ENCODE measurements at regions not wholly inside any gene's neighbourhood (a gene's known extent, or its start where the extent isn't known, plus 50 kb on each side); places are given as distances from the start of the nearest gene placed in this dataset.
"Not testable (repeated sequence)": the region's sequence is repeated elsewhere in the genome, so short reads cannot be mapped to it uniquely, and the experiment has no call there.

GRCh38 chr4:189660722-189661360 lies 279.8 kb upstream of the FRG1 start:
- H3K4me3 ChIP-seq (ENCODE audit: control insufficient read depth, low read depth, low read length) = no peak overlapping the region
- TF ChIP-seq CTCF (conservative IDR thresholded peaks at IDR 0.05; ENCODE audit: control insufficient read depth, insufficient read depth, low read depth, low read length) = no peak
- DNase-seq (ENCODE audit: low read depth) = no peak

GRCh38 chr4:189664693-189665250 lies 275.9 kb upstream of the FRG1 start:
- no peak for TF ChIP-seq CTCF (conservative IDR thresholded peaks at IDR 0.05; ENCODE audit: control insufficient read depth, insufficient read depth, low read depth, low read length)
- H3K4me3 ChIP-seq (ENCODE audit: control insufficient read depth, low read depth, low read length) = no peak overlapping the region
- no peak for DNase-seq (ENCODE audit: low read depth)

GRCh38 chr4:189665712-189666305 lies 274.9 kb upstream of the FRG1 start:
- not testable (repeated sequence) for DNase-seq (ENCODE audit: low read depth); H3K4me3 ChIP-seq (ENCODE audit: control insufficient read depth, low read depth, low read length)

- not testable (repeated sequence) for DNase-seq (ENCODE audit: low read depth); H3K4me3 ChIP-seq (ENCODE audit: control insufficient read depth, low read depth, low read length)
These were observed 273.3 kb upstream of the FRG1 start for GRCh38 chr4:189667386-189667785.

- not testable (repeated sequence) for DNase-seq (ENCODE audit: low read depth); H3K4me3 ChIP-seq (ENCODE audit: control insufficient read depth, low read depth, low read length)
These were observed 242.9 kb upstream of the FRG1 start for GRCh38 chr4:189697675-189698245.

GRCh38 chr4:189703000-189703399 lies 237.7 kb upstream of the FRG1 start:
- H3K4me3 ChIP-seq (ENCODE audit: control insufficient read depth, low read depth, low read length); DNase-seq (ENCODE audit: low read depth): not testable (repeated sequence)

- not testable (repeated sequence) for DNase-seq (ENCODE audit: low read depth); H3K4me3 ChIP-seq (ENCODE audit: control insufficient read depth, low read depth, low read length)
These were observed 233.9 kb upstream of the FRG1 start for GRCh38 chr4:189706821-189707220.

GRCh38 chr4:189707227-189707626 lies 233.4 kb upstream of the FRG1 start:
- DNase-seq (ENCODE audit: low read depth); H3K4me3 ChIP-seq (ENCODE audit: control insufficient read depth, low read depth, low read length): not testable (repeated sequence)

GRCh38 chr4:189711956-189712355 lies 228.7 kb upstream of the FRG1 start:
- not testable (repeated sequence) for H3K4me3 ChIP-seq (ENCODE audit: control insufficient read depth, low read depth, low read length); DNase-seq (ENCODE audit: low read depth)

GRCh38 chr4:189721016-189721993 lies 219.4 kb upstream of the FRG1 start:
- H3K4me3 ChIP-seq (ENCODE audit: control insufficient read depth, low read depth, low read length); DNase-seq (ENCODE audit: low read depth): not testable (repeated sequence)

GRCh38 chr4:189722324-189723003 lies 218.2 kb upstream of the FRG1 start:
- DNase-seq (ENCODE audit: low read depth) = peak; percentile 28
- not testable (repeated sequence) for H3K4me3 ChIP-seq (ENCODE audit: control insufficient read depth, low read depth, low read length)

- H3K4me3 ChIP-seq (ENCODE audit: control insufficient read depth, low read depth, low read length); DNase-seq (ENCODE audit: low read depth): not testable (repeated sequence)
These were observed 212.6 kb upstream of the FRG1 start for GRCh38 chr4:189727982-189728638.

GRCh38 chr4:189731989-189732388 lies 208.7 kb upstream of the FRG1 start:
- DNase-seq (ENCODE audit: low read depth) = not testable (repeated sequence)

GRCh38 chr4:189733507-189733906 lies 207.2 kb upstream of the FRG1 start:
- not testable (repeated sequence) for DNase-seq (ENCODE audit: low read depth); H3K4me3 ChIP-seq (ENCODE audit: control insufficient read depth, low read depth, low read length)

More at GRCh38 chr4:189731989-189732388, 208.7 kb upstream of the FRG1 start:
- not testable (repeated sequence) for H3K4me3 ChIP-seq (ENCODE audit: control insufficient read depth, low read depth, low read length)
